HK-2 (cell line): ENCODE measurements at regions not wholly inside any gene's neighbourhood (a gene's known extent, or its start where the extent isn't known, plus 50 kb on each side); places are given as distances from the start of the nearest gene placed in this dataset.

Experiments used
- DNase-seq: peaks from one replicate; pipeline ENCODE4 v3.0.0-alpha.2; 2018; ENCODE audit not compliant: unreplicated experiment

DNA sequence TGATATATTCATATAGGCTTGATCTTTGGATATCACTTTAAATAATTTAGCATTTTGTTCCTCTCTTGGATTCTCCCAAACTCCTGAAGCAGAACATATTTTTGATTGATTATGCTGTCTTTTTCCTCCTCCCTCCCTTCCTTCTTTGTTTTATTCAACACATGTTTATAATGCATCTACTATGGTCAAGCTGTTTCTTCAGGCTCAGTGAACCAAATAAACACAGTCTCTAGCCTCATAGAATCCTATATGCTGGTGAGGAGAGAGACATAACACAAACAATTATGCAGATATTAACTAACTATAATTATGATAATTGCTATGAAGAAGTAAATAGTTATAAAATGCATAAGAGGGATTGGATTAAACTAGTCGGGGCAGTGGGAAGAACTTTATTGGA lies 1023.6 kb upstream of the RAG2 start:
- DNase-seq, result no peak

DNA sequence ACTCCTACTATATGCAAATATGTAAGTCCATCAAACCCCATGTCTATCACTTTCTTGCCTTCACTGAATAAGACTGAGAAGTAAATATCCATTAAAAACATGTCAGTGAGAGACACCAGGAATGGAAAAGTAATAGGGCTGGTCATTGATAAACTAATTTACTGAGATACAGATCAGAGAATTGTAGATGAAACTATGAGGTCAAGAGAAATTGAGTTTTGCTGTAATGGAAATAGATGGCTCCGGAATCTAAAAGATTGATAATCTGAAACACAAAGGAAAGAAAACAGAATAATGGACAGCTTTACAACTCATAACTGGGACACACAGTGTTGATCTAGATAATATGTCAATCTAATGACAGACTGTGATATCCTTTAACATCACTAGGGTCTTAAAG lies 1018.3 kb upstream of the RAG2 start:
- no peak for DNase-seq

DNA sequence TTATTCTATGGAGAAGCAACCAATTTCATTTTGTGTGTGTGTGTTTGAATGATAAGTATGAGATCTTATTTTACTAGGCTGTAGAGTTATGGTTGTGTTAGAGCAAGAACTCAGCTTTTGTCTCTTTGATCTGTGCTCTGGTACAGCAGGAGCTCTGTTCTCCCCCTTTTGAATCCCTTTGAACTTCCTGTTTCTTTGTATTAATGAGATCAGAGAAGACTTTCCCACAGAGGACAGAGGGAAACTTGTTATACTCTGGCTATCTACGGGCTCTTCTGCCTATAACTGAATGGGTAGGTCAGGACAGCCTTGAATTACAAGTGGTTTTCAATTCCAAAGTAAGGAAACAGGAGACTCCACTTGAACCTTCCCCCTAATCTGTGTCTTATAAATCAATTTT lies 1015.0 kb upstream of the RAG2 start:
- DNase-seq, result no peak

DNA sequence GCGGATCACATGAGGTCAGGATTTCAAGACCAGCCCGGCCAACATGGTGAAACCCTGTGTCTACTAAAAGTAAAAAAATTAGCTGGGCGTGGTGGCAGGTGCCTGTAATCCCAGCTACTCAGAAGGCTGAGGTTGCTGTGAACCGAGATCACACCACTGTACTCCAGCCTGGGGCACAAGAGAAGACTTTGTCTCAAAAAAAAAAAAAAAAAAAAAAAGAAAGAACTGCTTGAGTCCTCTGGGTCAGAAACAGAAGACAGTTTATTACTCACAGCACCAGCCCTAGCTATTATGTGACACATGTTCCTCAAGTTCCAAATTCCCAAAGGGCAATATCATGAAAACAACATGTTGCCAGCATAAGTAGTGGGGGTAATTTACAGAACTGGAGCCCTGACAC lies 1014.1 kb upstream of the RAG2 start:
- no peak for DNase-seq

DNA sequence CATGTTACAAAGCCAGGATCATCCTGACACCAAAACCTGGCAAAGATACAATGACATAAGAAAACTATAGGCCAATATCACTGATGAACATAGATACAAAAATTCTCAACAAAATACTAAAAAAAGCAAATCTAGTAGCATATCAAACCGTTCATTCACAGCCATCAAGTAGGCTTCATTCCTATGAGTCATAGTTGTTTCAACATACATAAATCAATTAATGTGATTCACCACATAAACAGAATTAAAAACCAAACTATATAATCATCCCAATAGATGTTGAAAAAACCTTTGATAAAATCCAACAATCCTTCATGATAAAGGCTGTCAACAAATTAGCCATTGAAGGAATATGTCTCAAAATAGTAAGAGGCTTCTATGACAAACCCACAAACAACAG lies 1007.2 kb upstream of the RAG2 start:
- DNase-seq, result no peak

DNA sequence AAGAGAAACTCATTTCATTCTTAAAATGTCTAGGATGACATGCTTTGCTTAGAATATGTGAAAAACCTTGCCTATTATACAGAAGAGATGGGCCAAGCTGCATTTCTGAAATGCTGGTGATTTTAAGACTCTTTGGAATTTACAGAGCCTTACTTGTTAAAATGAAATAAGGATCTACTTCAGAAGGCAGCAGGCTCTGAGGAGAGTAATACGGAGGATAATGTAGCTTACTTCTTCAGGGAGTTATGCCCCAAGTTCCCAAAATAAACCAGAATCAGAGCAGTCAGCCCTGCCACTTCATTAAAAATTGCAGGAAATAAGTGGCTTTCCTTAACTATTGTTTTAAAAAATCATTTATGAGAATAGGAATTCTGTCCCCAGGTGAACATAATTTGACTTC lies 1000.3 kb upstream of the RAG2 start:
- DNase-seq, result no peak

DNA sequence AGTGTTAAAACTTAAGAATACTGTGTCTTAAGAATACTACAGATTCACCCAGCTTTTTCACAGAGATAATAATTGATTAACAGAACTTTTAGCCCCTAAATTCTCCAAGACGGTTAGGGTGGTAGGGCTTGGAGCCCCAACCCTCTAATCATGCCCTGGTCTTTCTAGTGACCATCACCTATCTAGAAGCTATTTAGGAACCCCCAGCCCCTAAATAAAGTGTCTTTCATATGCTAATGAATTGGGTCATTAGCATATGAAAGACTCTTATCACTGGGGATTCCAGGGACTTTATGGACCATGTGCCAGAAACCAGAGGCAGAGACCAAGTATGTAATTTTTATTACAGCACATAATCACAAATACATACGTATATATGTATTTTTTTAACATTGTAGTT lies 999.7 kb upstream of the RAG2 start:
- no peak for DNase-seq

DNA sequence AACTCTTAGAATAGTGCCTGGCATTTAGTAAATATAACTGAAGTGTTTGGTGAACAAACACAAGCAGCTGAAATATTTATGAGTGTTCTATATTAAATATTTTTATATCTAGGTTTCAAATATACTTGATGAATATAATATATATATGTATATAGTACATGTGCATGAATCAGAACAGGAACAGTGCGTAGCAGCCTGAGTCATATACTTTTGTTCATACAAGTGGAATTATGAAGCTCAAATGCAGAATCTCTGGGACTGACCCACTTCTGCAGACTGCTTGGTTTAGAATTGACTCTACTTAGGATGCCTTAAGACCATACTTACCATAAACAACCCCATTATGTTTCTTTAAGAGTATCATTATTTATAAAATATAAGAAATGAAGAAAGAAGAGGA lies 997.8 kb upstream of the RAG2 start:
- DNase-seq, result no peak

DNA sequence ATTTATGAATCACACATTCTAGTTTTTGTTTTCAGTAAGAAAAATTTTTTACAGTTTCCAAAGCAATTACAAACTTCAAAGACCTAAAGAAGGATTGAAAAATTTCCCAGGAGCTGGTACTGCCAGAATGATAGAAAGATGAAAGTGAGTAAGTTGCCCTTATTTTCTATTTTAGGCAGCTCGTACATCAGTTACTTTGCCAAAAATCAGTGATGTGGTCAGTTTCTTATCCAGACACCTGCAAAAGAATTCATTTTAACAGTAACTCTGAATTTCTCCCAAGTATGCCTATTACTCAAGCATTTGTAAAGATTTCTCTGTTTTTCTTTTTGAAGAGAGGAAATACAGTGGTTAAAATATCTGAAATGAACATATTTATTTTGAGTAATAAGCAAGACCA lies 976.3 kb upstream of the RAG2 start:
- no peak for DNase-seq

DNA sequence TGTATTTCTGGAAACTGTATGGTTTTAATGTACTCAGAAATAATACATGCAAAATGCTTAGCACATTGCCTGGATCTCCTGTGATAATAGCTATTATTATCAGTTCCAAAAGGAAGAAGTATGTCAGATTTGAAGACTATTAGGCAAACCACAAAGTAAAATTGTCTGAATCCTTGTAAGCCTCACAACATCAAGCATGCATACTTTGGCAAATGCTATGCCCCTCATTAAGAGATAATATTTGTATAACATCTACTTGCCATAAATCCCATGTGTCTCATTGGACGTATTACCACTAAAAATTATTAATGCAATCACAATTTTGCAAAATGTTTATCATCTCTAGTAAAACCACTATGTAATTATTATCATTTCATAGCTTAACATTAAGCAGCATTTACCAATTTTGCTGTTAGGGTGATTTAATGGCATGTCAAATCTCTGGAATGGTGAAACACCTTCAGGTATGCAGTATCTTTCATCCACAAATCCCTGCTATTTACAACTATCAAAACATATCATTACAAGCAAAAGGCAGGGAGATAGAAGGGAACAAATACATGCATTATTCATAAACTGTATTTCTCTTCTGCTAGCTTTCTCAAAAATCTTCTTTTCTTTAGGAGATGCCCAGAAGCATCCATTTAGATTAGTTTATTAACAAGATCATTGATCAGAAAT lies 974.6 kb upstream of the RAG2 start:
- no peak for DNase-seq

DNA sequence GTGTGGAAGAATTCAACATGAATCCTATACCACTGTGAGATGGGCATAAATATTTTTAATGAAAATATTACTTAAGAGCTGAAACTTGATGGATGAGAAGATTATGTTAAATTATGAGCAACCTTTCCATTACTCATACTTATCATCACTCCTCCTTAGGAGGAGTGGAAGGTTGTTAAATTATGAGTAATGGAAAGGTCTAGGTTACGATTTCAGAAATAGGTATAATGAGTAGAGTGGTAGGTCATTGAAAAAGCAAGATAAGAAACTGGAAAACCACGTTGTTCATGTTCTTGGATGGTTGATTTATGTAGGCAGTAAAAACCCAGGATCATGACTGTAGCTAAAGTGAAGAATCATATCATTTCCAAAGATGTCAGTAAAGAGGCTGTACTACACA lies 973.2 kb upstream of the RAG2 start:
- DNase-seq, result no peak

DNA sequence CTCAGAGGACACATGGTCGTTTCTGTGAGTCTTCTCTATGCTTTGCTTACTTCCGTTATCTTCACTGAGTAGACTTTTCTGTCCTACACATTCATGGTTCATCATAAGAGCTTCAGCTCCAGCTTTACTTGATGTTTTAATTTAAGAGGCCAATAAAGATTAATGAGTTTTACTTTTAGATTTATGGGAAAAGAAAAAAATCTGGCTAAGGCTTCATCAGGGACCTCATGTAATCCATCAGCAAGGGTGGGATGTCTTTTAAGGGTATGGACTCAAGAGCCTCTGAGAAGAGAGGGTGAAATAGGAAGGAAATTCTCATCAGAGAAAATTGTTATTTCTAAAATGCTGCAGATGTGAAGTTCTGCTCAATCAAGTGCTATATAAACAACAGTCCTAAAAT lies 963.0 kb upstream of the RAG2 start:
- DNase-seq, result no peak

DNA sequence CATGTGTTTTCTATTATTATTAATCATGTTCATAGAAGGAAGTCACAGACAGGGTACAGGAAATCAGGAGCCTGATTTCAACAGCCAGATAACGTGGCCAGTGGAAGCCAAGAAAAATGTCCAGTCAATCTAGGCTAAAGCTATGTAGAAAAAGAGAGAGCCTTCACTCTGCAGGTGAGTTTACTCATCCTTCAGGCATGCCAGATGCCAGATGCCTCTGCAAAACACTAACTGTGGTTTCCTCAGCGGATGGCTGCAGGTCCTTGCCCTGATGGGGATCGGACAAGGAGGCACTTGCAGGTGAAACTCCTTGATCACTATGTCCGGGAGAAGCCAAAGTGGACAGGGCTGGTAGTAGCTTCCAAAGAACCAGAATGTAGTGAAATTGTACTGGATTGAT lies 962.3 kb upstream of the RAG2 start:
- DNase-seq, result no peak

DNA sequence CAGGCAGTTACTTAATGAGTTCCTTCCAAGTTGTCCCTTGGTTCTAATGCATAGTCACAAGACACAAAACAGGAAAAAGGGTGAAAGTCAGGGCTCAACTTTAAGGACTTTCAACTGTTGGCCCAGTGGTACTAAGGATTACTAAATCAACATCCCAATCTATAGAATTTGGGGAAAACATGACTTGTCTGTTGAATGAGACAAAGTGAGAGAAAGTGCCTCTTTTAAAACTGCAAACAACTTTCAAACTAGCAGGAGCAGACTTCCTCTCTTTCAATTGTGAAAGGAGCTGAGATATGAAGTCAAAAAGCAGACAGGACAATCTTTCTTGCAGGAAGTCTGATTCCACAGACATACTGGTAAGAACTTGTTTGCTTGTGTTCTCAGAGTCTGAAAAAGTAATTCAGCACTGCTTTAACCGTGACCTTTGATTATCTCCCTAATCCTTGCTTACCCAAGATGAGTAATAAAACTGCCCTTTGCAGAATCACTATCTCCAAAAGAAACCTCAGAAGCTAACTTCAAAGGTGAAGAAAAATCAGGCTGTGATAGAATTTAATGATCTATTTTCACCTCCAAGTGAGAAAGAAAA lies 960.7 kb upstream of the RAG2 start:
- DNase-seq, result no peak

DNA sequence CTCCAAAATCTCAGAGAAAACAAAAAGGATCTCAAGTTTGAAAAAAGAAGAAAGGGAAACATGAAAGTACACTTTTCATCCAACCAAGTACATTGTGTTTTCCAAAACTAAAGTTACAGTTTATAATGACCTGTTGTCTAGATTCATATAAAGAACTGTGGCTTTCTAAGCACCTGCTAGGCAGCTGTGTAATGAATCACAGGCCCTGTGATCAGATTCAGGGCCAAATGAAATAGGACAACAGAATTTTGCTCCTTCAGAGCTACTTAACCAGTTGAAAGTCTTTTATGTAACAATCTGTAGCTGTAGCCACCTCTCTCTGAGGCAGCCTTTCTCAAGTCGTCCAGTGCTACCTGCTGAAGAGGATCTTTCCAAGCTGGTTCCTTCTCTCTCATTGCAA lies 960.0 kb upstream of the RAG2 start:
- no peak for DNase-seq

DNA sequence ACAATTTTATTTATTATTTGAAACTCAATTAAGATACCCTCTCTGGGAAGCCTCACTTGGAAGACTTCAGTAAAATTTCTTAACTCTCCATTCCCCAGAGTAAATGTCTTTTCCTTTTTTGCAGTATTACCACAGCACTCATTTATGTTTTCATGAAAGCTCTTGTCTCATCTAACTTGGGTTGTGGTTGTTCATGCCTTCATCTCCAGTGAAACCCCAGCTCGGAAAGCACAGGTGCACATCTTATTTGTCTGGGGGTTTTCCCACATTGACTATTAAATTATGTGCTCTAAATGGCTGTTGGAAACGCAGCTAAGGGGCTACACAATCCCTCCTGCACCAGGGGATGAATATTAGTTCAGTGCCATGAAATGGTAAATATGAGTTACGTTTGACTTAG lies 954.2 kb upstream of the RAG2 start:
- no peak for DNase-seq

DNA sequence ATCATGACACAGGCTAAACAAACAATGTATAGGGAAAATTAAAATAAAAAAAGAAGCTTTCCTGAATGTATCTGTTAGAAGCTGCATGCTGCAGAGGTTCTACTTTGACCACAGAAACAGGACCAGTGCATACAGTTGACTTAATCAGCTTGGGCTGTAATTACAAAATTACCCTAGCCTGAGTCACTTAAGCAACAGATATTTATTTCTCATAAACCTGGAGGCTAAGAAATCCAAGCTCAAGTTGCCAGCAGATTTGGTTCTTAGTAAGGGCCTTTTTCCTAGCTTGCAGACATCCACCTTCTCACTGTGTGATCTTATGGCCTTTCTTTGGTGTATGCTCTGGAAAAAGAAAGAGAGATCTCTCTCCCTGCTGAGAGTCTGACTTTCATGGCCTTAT lies 946.5 kb upstream of the RAG2 start:
- no peak for DNase-seq

DNA sequence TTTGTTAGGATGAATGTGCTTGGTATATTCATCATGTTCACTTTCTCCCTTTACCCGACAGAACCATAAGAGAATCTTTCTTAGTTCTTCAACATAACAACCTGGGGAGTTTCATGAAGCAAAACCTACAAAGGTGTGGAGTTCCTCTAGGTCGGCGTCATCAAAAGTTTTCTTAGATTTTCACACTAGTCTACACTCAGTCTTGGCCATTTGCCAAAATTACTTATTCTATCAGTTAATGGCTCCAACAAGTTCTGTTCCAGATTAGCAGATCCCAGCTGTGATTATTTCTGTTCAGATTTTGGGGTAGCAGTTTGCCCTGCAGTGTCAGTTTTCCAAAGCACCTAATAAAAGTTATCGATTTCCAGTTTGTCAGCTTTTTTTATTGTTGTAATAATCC lies 935.8 kb upstream of the RAG2 start:
- no peak for DNase-seq

DNA sequence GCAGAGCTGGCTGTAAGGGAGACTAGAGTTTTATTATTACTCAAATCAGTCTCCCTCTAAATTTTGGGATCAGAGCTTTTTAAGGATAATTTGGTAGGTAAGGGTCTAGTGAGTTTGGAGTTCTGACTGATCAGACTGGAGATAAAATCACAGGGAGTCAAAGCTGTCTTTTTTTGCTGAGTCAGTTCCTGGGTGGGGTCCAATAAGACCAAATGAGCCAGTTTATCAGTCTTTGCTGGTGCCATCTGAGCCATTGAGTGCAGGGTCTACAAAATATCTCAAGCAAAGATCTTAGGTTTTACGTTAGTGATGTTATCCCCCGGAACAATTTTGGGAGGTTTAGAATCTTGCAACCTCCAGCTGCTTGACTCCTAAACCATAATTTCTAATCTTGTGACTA lies 935.1 kb upstream of the RAG2 start:
- DNase-seq, result no peak

DNA sequence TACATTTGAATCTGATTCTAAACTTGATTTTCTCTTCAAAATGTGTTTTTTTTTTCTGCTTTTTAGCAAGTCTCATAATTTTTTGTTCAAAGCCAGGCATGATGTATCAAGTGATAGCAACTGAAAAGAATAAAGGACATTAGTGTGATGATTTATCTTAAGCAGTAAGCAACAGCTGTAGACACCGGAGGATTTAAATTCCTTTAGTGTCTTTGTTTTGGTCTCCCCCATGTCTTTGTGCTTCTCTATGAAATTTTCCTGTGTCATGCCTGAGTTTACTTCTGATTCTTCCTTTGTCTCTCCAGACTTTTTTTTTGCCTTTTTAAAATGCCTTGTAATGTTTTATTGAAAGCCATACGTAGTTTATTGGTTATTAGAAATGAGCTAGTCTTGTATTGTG lies 934.2 kb upstream of the RAG2 start:
- DNase-seq, result no peak

DNA sequence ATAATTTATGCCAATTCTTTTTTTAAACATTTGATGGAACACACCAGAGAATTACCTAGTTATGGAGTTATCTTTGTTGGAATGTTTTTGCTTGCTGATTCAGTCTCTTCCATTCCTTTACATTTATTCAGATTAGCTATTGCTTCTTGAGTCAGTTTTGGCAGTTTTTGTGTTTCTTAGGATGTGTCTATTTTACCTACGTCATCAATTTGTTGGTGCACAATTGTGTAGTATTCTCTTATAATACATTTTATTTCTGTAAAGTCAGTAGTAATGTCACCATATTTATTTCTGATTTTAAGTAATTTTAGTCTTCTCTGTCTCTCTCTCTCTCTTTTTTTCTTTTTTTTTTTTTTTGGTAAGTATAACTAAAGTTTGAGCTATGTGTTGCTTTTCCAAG lies 929.5 kb upstream of the RAG2 start:
- DNase-seq, result no peak

DNA sequence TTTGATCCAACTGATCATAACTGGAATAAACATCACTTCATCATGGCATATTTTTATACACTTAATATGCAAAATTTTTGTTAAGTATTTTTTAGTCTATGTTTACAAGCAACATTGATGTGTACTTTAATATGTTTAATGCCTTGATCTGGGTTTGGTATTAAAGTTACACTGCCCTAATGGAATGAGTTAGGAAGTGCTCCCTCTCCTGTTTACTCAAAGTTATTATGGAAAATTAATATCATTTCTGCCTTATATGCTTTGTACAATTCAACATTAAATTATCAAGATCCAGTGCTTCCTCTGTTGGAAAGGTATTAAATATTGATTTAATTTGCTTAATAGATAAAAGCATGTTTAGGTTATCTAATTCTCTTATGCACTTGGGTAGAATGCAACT lies 927.3 kb upstream of the RAG2 start:
- no peak for DNase-seq

DNA sequence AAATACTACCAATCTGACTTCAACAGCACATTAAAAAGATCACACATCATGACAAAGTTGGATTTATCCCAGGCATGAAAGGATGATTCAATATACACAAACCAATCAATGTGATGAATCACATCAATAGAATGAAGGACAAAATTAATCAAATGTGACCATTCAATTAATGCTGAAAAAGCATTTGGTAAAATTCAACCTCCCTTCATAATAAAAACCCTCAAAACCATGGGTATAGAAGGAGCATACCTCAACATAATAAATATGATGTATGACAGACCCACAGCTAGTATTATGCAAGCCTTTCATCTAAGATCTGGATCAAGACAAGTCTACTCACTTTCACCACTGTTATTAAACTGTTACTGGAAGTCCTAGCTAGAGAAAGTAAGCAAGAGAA lies 921.7 kb upstream of the RAG2 start:
- no peak for DNase-seq

DNA sequence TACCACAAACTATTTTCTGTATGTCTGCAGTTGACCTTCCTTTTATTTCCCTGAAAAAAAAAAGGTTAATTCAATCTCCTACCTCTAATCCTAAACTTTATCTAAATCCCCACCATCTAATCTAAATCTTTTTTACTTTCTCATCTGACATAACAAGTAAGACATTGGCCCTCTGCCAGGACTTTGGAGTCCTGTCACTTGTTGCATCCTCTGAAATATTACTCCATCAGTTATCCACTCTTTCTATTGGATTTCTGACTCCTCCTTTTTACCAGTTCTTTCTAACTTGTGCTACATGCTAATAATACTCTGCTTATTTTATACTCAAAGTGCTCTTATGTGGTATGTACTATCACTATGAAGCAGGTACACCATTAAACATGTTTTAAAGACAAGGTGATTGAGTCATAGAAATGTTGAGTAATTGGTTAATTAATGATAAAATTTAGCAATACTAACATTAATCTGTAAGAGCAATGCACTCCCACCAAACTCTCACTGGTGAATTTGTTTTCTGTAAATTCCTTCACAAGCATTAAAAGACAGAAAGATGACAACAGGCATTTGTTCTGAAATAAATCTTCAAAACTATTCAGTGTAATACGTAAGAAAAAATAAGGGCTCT lies 914.2 kb upstream of the RAG2 start:
- no peak for DNase-seq
